WTC11 (cell line): ENCODE measurements at regions not wholly inside any gene's neighbourhood (a gene's known extent, or its start where the extent isn't known, plus 50 kb on each side); places are given as distances from the start of the nearest gene placed in this dataset.

ENCODE experiments used
- ATAC-seq: fragments of 200-7000 bp; cut with Tn5 transposase; 2 replicates; pipeline ENCODE4 v1.10.0; 2021; ENCODE audit warnings: mild to moderate bottlenecking, moderate library complexity
- CTCF ChIA-PET: fragments of 300-600 bp; sonication (Branson Sonifier 250); formaldehyde crosslinking; loops from one replicate; lab custom pipeline; 2021; ENCODE audit warnings: antibody characterized with exemption; lab: Charles Lee
- POLR2A ChIA-PET: fragments of 350-600 bp; sonication (Branson Sonifier 250); formaldehyde crosslinking; loops from one replicate; lab custom pipeline; 2021; ENCODE audit warnings: antibody characterized with exemption; lab: Charles Lee
- DNase-seq: peaks from one replicate; pipeline ENCODE4 v3.0.0; 2021; ENCODE audit warnings: low spot score
- H3K27ac Mint-ChIP-seq: 2 replicates; pipeline ENCODE4 v1.8.0; 2021; ENCODE audit warnings: mixed read lengths
- H3K27me3 Mint-ChIP-seq: 2 replicates; pipeline ENCODE4 v1.8.0; 2021; ENCODE audit warnings: low read depth, mild to moderate bottlenecking, moderate library complexity, mixed read lengths
- H3K36me3 Mint-ChIP-seq: 2 replicates; pipeline ENCODE4 v1.8.0; 2021; ENCODE audit warnings: mixed read lengths
- H3K4me1 Mint-ChIP-seq: 2 replicates; pipeline ENCODE4 v1.8.0; 2022; ENCODE audit warnings: mixed read lengths
- H3K4me3 Mint-ChIP-seq: 2 replicates; pipeline ENCODE4 v1.8.0; 2021; ENCODE audit warnings: mild to moderate bottlenecking, moderate library complexity, mixed read lengths
- H3K9me3 Mint-ChIP-seq: 2 replicates; pipeline ENCODE4 v1.8.0; 2021; ENCODE audit warnings: mixed read lengths
- AR ChIP-seq: fragments of 250-450 bp; sonication (Bioruptor Pico); IDR thresholded peaks from 2 replicates; pipeline ENCODE4 v1.9.0; 2021; ENCODE audit warnings: mild to moderate bottlenecking
- CREM ChIP-seq: sonication (generic); formaldehyde crosslinking; IDR thresholded peaks from 2 replicates; pipeline ENCODE4 v1.8.1; 2022; ENCODE audit warnings: mild to moderate bottlenecking, missing genetic modification reagents, moderate library complexity
- ETV6 ChIP-seq: sonication (generic); formaldehyde crosslinking; IDR thresholded peaks from 2 replicates; pipeline ENCODE4 v1.8.1; 2022; ENCODE audit warnings: mild to moderate bottlenecking, missing genetic modification reagents
- GRHL2 ChIP-seq: fragments of 250-450 bp; sonication (Bioruptor Pico); IDR thresholded peaks from 2 replicates; pipeline ENCODE4 v1.8.0; 2022; ENCODE audit warnings: mild to moderate bottlenecking, moderate library complexity; ENCODE audit not compliant: insufficient replicate concordance, severe bottlenecking
- JAZF1 ChIP-seq: fragments of 250-450 bp; sonication (Bioruptor Pico); IDR thresholded peaks from 2 replicates; pipeline ENCODE4 v1.9.0; 2021; ENCODE audit warnings: moderate library complexity, mild to moderate bottlenecking, inconsistent platforms
- JUN ChIP-seq: sonication (generic); formaldehyde crosslinking; IDR thresholded peaks from 2 replicates; pipeline ENCODE4 v1.8.0; 2023; ENCODE audit warnings: mild to moderate bottlenecking, missing genetic modification reagents
- MAX ChIP-seq: sonication (generic); formaldehyde crosslinking; IDR thresholded peaks from 2 replicates; pipeline ENCODE4 v1.8.0; 2022; ENCODE audit warnings: mild to moderate bottlenecking, missing genetic modification reagents
- NFYB ChIP-seq: sonication (generic); formaldehyde crosslinking; conservative IDR thresholded peaks from 2 replicates; pipeline ENCODE4 v1.8.0; 2022; ENCODE audit warnings: low read depth, missing genetic modification reagents
- NR2C2 ChIP-seq: sonication (generic); formaldehyde crosslinking; IDR thresholded peaks from 2 replicates; pipeline ENCODE4 v1.8.0; 2022; ENCODE audit warnings: mild to moderate bottlenecking, missing genetic modification reagents
- NR3C1 ChIP-seq: sonication (generic); formaldehyde crosslinking; conservative IDR thresholded peaks from 2 replicates; pipeline ENCODE4 v1.8.1; 2023; ENCODE audit warnings: low read depth, mild to moderate bottlenecking, missing genetic modification reagents
- SP1 ChIP-seq: sonication (generic); formaldehyde crosslinking; conservative IDR thresholded peaks from 2 replicates; pipeline ENCODE4 v1.8.1; 2022; ENCODE audit warnings: missing genetic modification reagents
- TCF7 ChIP-seq: sonication (generic); formaldehyde crosslinking; IDR thresholded peaks from 2 replicates; pipeline ENCODE4 v1.8.0; 2022; ENCODE audit warnings: mild to moderate bottlenecking, low read depth, missing genetic modification reagents, moderate library complexity
- TEAD4 ChIP-seq: sonication (generic); formaldehyde crosslinking; IDR thresholded peaks from 2 replicates; pipeline ENCODE4 v1.8.0; 2022; ENCODE audit warnings: mild to moderate bottlenecking, missing genetic modification reagents
- ZNF232 ChIP-seq: sonication (generic); formaldehyde crosslinking; IDR thresholded peaks from 2 replicates; pipeline ENCODE4 v1.8.0; 2022; ENCODE audit warnings: mild to moderate bottlenecking, missing genetic modification reagents
- ZNF317 ChIP-seq: sonication (generic); formaldehyde crosslinking; IDR thresholded peaks from 2 replicates; pipeline ENCODE4 v1.8.1; 2023; ENCODE audit warnings: low read depth, mild to moderate bottlenecking, moderate library complexity, missing genetic modification reagents, borderline replicate concordance
- ZNF396 ChIP-seq: fragments of 250-450 bp; sonication (Bioruptor Pico); IDR thresholded peaks from 2 replicates; pipeline ENCODE4 v1.8.0; 2021; ENCODE audit warnings: mild to moderate bottlenecking, moderate library complexity, borderline replicate concordance
- ZNF671 ChIP-seq: fragments of 250-450 bp; sonication (Bioruptor Pico); IDR thresholded peaks from 2 replicates; pipeline ENCODE4 v1.8.0; 2021; ENCODE audit warnings: mild to moderate bottlenecking
- TF ChIP-seq, protein P1 (sequence below): fragments of 200-600 bp; IDR thresholded peaks from 2 replicates; pipeline ENCODE4 v1.8.0; 2022; ENCODE audit warnings: antibody characterized with exemption
- TF ChIP-seq, protein P2 (sequence below): sonication (generic); formaldehyde crosslinking; IDR thresholded peaks from 2 replicates; pipeline ENCODE4 v1.8.0; 2022; ENCODE audit warnings: mild to moderate bottlenecking, missing genetic modification reagents
- TF ChIP-seq, protein P3 (sequence below): sonication (generic); formaldehyde crosslinking; IDR thresholded peaks from 2 replicates; pipeline ENCODE4 v1.8.0; 2023; ENCODE audit warnings: missing genetic modification reagents
- TF ChIP-seq, protein P4 (sequence below): sonication (generic); formaldehyde crosslinking; IDR thresholded peaks from 2 replicates; pipeline ENCODE4 v1.8.0; 2022; ENCODE audit warnings: mild to moderate bottlenecking, missing genetic modification reagents
- TF ChIP-seq, protein P5 (sequence below): sonication (generic); formaldehyde crosslinking; IDR thresholded peaks from 2 replicates; pipeline ENCODE4 v1.8.1; 2022; ENCODE audit warnings: missing genetic modification reagents, borderline replicate concordance
- TF ChIP-seq, protein P6 (sequence below): sonication (generic); formaldehyde crosslinking; IDR thresholded peaks from 2 replicates; pipeline ENCODE4 v1.8.1; 2023; ENCODE audit warnings: mild to moderate bottlenecking, moderate library complexity, missing genetic modification reagents
- TF ChIP-seq, protein P7 (sequence below): fragments of 250-450 bp; sonication (Bioruptor Pico); IDR thresholded peaks from 2 replicates; pipeline ENCODE4 v1.9.0; 2021; ENCODE audit warnings: moderate library complexity, mild to moderate bottlenecking, inconsistent platforms, borderline replicate concordance

- Mint-ChIP-seq H3K27me3 (peaks cover 74% of the 10 kb centered on the region), H3K27ac (no peak overlapping the region), H3K4me1 (peaks cover 13% of the 10 kb centered on the region), H3K9me3 (peaks cover 7% of the 10 kb centered on the region), H3K36me3 (0 out of 2 replicates have a peak, but pooled peaks cover 3% of the 10 kb centered on the region), H3K4me3 (no peak overlapping the region)
- ATAC-seq (no peak), DNase-seq (no peak)
- TF ChIP-seq TCF7 (CRISPR knock-in tag) (no peak), SP1 (no peak), ZNF232 (CRISPR knock-in tag) (no peak), NFYB (CRISPR knock-in tag) (no peak), ETV6 (CRISPR knock-in tag) (no peak), GRHL2 (CRISPR knock-in tag) (no peak), MAX (CRISPR knock-in tag) (no peak), ZNF317 (CRISPR knock-in tag) (no peak), ZNF671 (CRISPR knock-in tag) (no peak), ZNF396 (CRISPR knock-in tag) (no peak), TEAD4 (CRISPR knock-in tag) (no peak)
- TF ChIP-seq, protein P1, sequence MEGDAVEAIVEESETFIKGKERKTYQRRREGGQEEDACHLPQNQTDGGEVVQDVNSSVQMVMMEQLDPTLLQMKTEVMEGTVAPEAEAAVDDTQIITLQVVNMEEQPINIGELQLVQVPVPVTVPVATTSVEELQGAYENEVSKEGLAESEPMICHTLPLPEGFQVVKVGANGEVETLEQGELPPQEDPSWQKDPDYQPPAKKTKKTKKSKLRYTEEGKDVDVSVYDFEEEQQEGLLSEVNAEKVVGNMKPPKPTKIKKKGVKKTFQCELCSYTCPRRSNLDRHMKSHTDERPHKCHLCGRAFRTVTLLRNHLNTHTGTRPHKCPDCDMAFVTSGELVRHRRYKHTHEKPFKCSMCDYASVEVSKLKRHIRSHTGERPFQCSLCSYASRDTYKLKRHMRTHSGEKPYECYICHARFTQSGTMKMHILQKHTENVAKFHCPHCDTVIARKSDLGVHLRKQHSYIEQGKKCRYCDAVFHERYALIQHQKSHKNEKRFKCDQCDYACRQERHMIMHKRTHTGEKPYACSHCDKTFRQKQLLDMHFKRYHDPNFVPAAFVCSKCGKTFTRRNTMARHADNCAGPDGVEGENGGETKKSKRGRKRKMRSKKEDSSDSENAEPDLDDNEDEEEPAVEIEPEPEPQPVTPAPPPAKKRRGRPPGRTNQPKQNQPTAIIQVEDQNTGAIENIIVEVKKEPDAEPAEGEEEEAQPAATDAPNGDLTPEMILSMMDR = no peak
- TF ChIP-seq, protein P2, sequence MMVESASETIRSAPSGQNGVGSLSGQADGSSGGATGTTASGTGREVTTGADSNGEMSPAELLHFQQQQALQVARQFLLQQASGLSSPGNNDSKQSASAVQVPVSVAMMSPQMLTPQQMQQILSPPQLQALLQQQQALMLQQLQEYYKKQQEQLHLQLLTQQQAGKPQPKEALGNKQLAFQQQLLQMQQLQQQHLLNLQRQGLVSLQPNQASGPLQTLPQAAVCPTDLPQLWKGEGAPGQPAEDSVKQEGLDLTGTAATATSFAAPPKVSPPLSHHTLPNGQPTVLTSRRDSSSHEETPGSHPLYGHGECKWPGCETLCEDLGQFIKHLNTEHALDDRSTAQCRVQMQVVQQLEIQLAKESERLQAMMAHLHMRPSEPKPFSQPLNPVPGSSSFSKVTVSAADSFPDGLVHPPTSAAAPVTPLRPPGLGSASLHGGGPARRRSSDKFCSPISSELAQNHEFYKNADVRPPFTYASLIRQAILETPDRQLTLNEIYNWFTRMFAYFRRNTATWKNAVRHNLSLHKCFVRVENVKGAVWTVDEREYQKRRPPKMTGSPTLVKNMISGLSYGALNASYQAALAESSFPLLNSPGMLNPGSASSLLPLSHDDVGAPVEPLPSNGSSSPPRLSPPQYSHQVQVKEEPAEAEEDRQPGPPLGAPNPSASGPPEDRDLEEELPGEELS (CRISPR knock-in tag) = no peak
- TF ChIP-seq, protein P3, sequence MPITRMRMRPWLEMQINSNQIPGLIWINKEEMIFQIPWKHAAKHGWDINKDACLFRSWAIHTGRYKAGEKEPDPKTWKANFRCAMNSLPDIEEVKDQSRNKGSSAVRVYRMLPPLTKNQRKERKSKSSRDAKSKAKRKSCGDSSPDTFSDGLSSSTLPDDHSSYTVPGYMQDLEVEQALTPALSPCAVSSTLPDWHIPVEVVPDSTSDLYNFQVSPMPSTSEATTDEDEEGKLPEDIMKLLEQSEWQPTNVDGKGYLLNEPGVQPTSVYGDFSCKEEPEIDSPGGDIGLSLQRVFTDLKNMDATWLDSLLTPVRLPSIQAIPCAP (CRISPR knock-in tag) = no peak
- TF ChIP-seq, protein P4, sequence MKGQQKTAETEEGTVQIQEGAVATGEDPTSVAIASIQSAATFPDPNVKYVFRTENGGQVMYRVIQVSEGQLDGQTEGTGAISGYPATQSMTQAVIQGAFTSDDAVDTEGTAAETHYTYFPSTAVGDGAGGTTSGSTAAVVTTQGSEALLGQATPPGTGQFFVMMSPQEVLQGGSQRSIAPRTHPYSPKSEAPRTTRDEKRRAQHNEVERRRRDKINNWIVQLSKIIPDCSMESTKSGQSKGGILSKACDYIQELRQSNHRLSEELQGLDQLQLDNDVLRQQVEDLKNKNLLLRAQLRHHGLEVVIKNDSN (CRISPR knock-in tag) = no peak
- TF ChIP-seq, protein P5, sequence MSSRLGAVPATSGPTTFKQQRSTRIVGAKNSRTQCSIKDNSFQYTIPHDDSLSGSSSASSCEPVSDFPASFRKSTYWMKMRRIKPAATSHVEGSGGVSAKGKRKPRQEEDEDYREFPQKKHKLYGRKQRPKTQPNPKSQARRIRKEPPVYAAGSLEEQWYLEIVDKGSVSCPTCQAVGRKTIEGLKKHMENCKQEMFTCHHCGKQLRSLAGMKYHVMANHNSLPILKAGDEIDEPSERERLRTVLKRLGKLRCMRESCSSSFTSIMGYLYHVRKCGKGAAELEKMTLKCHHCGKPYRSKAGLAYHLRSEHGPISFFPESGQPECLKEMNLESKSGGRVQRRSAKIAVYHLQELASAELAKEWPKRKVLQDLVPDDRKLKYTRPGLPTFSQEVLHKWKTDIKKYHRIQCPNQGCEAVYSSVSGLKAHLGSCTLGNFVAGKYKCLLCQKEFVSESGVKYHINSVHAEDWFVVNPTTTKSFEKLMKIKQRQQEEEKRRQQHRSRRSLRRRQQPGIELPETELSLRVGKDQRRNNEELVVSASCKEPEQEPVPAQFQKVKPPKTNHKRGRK = no peak
- TF ChIP-seq, protein P6, sequence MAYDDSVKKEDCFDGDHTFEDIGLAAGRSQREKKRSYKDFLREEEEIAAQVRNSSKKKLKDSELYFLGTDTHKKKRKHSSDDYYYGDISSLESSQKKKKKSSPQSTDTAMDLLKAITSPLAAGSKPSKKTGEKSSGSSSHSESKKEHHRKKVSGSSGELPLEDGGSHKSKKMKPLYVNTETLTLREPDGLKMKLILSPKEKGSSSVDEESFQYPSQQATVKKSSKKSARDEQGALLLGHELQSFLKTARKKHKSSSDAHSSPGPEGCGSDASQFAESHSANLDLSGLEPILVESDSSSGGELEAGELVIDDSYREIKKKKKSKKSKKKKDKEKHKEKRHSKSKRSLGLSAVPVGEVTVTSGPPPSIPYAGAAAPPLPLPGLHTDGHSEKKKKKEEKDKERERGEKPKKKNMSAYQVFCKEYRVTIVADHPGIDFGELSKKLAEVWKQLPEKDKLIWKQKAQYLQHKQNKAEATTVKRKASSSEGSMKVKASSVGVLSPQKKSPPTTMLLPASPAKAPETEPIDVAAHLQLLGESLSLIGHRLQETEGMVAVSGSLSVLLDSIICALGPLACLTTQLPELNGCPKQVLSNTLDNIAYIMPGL (CRISPR knock-in tag) = no peak
- ChIA-PET POLR2A (no interaction called here), CTCF (interaction anchor here (0.8 kb wide), 1 partner anchor 97 kb away, joined by 3 read pairs; no protein-coding TSS in a partner anchor)
Observed at GRCh38 chr3:31010491-31010890, 116.0 kb upstream of the GADL1 start.

GRCh38 chr3:31011380-31011779, 116.9 kb upstream of the GADL1 start:
- Mint-ChIP-seq H3K27me3 (peaks cover 69% of the 10 kb centered on the region), H3K4me1 (peaks cover 13% of the 10 kb centered on the region), H3K27ac (no peak overlapping the region), H3K36me3 (0 out of 2 replicates have a peak, but pooled peaks cover 3% of the 10 kb centered on the region), H3K9me3 (peaks cover 7% of the 10 kb centered on the region), H3K4me3 (no peak overlapping the region)
- ChIA-PET CTCF (no interaction called here), POLR2A (no interaction called here)
- DNase-seq (no peak), ATAC-seq (no peak)
- TF ChIP-seq JAZF1 (CRISPR knock-in tag) = no peak
- TF ChIP-seq NR3C1 (CRISPR knock-in tag) = no peak
- TF ChIP-seq CREM (CRISPR knock-in tag) = no peak
- TF ChIP-seq, protein P7, sequence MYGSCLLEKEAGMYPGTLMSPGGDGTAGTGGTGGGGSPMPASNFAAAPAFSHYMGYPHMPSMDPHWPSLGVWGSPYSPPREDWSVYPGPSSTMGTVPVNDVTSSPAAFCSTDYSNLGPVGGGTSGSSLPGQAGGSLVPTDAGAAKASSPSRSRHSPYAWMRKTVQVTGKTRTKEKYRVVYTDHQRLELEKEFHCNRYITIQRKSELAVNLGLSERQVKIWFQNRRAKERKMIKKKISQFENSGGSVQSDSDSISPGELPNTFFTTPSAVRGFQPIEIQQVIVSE (CRISPR knock-in tag) = no peak
- TF ChIP-seq NR2C2 (CRISPR knock-in tag) = no peak
- TF ChIP-seq JUN (CRISPR knock-in tag) = no peak
- TF ChIP-seq AR (CRISPR knock-in tag) = no peak
